GM12872 (cell line): ENCODE measurements at regions not wholly inside any gene's neighbourhood (a gene's known extent, or its start where the extent isn't known, plus 50 kb on each side); places are given as distances from the start of the nearest gene placed in this dataset.

Source experiments
- CTCF ChIP-seq: IDR thresholded peaks from 3 replicates; pipeline ENCODE4 v1.5.1; 2011; ENCODE audit warnings: low read depth, mild to moderate bottlenecking, low read length, moderate library complexity; ENCODE audit not compliant: insufficient read depth

GRCh38 chr5:3230254-3230653, 365.4 kb upstream of the IRX1 start:
- no peak for TF ChIP-seq CTCF

GRCh38 chr5:3226196-3226920, 369.3 kb upstream of the IRX1 start:
- no peak for TF ChIP-seq CTCF

- TF ChIP-seq CTCF, result no peak
Observed at GRCh38 chr5:3225201-3225960, 370.3 kb upstream of the IRX1 start.

GRCh38 chr5:3222924-3223323, 372.7 kb upstream of the IRX1 start:
- TF ChIP-seq CTCF, result no peak

GRCh38 chr5:3221432-3221831, 374.2 kb upstream of the IRX1 start:
- no peak for TF ChIP-seq CTCF

- TF ChIP-seq CTCF, result no peak
Observed at GRCh38 chr5:3220638-3221288, 374.9 kb upstream of the IRX1 start.

GRCh38 chr5:3220201-3220600, 375.4 kb upstream of the IRX1 start:
- TF ChIP-seq CTCF, result no peak
